CD4-positive, alpha-beta T cell (primary cell): ENCODE measurements at regions not wholly inside any gene's neighbourhood (a gene's known extent, or its start where the extent isn't known, plus 50 kb on each side); places are given as distances from the start of the nearest gene placed in this dataset.
A peak's percentile ranks its signal among the peaks of the same experiment; 100 is the strongest.

Source experiments
- ATAC-seq: fragments of 200-7000 bp; cut with Tn5 transposase; one replicate; pipeline ENCODE4 v1.10.0; 2022; ENCODE audit warnings: mild to moderate bottlenecking; ENCODE audit not compliant: poor library complexity
- CTCF ChIA-PET: fragments of 350-600 bp; sonication (Branson Sonifier 250); formaldehyde crosslinking; loops from one replicate; lab custom pipeline; 2021; ENCODE audit warnings: antibody characterized with exemption, inconsistent platforms; lab: Charles Lee
- POLR2A ChIA-PET: fragments of 350-600 bp; sonication (Branson Sonifier 250); formaldehyde crosslinking; loops from one replicate; lab custom pipeline; 2021; ENCODE audit warnings: antibody characterized with exemption, inconsistent platforms; lab: Charles Lee
- DNase-seq, 14 experiments: peaks; one replicate each; pipeline ENCODE4 v3.0.0-alpha.2; 2013 to 2020; ENCODE audit warnings: mixed read lengths in 2 of 14
- H3K27ac ChIP-seq, 2 donors: one replicate each; pipeline versions ENCODE4 v1.5.1 to v1.7.0; 2013; ENCODE audit warnings: low read length in 2 of 2, low read depth in 1 of 2, mild to moderate bottlenecking in 1 of 2
- H3K27me3 ChIP-seq, 2 experiments: 1 replicate in 1 of 2; 2 replicates in 1 of 2; pipeline versions ENCODE4 v1.6.1 to v1.7.0; 2013; ENCODE audit warnings: low read length in 2 of 2, control low read depth in 1 of 2, mild to moderate bottlenecking in 1 of 2, moderate library complexity in 1 of 2; ENCODE audit not compliant: insufficient read depth in 2 of 2, control insufficient read depth in 1 of 2
- H3K36me3 ChIP-seq: one replicate; pipeline ENCODE4 v1.6.1; 2013; ENCODE audit warnings: low read length, control low read depth; ENCODE audit not compliant: insufficient read depth
- H3K4me1 ChIP-seq: one replicate; pipeline ENCODE4 v1.6.1; 2013; ENCODE audit warnings: low read length, control low read depth; ENCODE audit not compliant: insufficient read depth
- H3K4me3 ChIP-seq: one replicate; pipeline ENCODE4 v1.5.1; 2013; ENCODE audit warnings: mild to moderate bottlenecking, low read length, moderate library complexity
- H3K9me3 ChIP-seq, 2 experiments: 1 replicate in 1 of 2; 2 replicates in 1 of 2; pipeline versions ENCODE4 v1.6.1 to v1.7.0; 2013; ENCODE audit warnings: low read length in 2 of 2, mild to moderate bottlenecking in 2 of 2, control low read depth in 1 of 2, moderate library complexity in 1 of 2; ENCODE audit not compliant: control insufficient read depth in 1 of 2, insufficient read depth in 1 of 2
- H3K27ac Mint-ChIP-seq: one replicate; pipeline ENCODE4 v1.8.0; 2020; ENCODE audit warnings: mixed read lengths
- H3K27me3 Mint-ChIP-seq: one replicate; pipeline ENCODE4 v1.8.0; 2021; ENCODE audit warnings: mixed read lengths
- H3K36me3 Mint-ChIP-seq: one replicate; pipeline ENCODE4 v1.8.0; 2021; ENCODE audit warnings: low read depth, mixed read lengths
- H3K4me1 Mint-ChIP-seq: one replicate; pipeline ENCODE4 v1.8.0; 2021; ENCODE audit warnings: low read depth, mixed read lengths
- H3K4me3 Mint-ChIP-seq: one replicate; pipeline ENCODE4 v1.8.0; 2020; ENCODE audit warnings: mild to moderate bottlenecking, mixed read lengths
- H3K9me3 Mint-ChIP-seq: one replicate; pipeline ENCODE4 v1.8.0; 2020; ENCODE audit warnings: mixed read lengths
- CTCF ChIP-seq: fragments of 200-600 bp; IDR thresholded peaks from one replicate; pipeline ENCODE4 v1.8.0; 2022; ENCODE audit warnings: antibody characterized with exemption, mild to moderate bottlenecking
- intact Hi-C, 2 experiments: fragments of 100-400 bp; cut with DNase I in 1 of 2; cut with micrococcal nuclease in 1 of 2; formaldehyde crosslinking; loops; one replicate each; pipeline versions ENCODE4 v1.15.1 to v1.9.0; 2023 to 2025; cut with DNase I, micrococcal nuclease

- no peak for TF ChIP-seq CTCF
- POLR2A ChIA-PET, result no interaction called here
- H3K4me3 Mint-ChIP-seq, result no peak overlapping the region
- ATAC-seq (no peak), DNase-seq (no peak)
- CTCF ChIA-PET, result no interaction called here
- H3K36me3 Mint-ChIP-seq, result no peaks in the 10 kb centered on the region
- no peaks in the 10 kb centered on the region for H3K4me1 ChIP-seq
- H3K4me3 ChIP-seq, result no peak overlapping the region
- H3K27ac Mint-ChIP-seq, result no peak overlapping the region
- H3K9me3 ChIP-seq, result no peaks in the 10 kb centered on the region
- no peaks in the 10 kb centered on the region for H3K27me3 Mint-ChIP-seq
- no peaks in the 10 kb centered on the region for H3K36me3 ChIP-seq
- no peak overlapping the region for H3K27ac ChIP-seq
- intact Hi-C loops, result no loop called here
- H3K27me3 ChIP-seq, result no peaks in the 10 kb centered on the region
- no peaks in the 10 kb centered on the region for H3K4me1 Mint-ChIP-seq
- peaks cover 2% of the 10 kb centered on the region for H3K9me3 Mint-ChIP-seq
Observed at GRCh38 chr4:10200869-10201268, 84.3 kb upstream of the WDR1 start.

- ATAC-seq, result no peak
- no peak overlapping the region for H3K27ac Mint-ChIP-seq
- Histone ChIP-seq H3K36me3 (no peaks in the 10 kb centered on the region), H3K27ac (no peak overlapping the region), H3K4me1 (no peaks in the 10 kb centered on the region), H3K4me3 (no peak overlapping the region), H3K9me3 (no peaks in the 10 kb centered on the region), H3K27me3 (no peaks in the 10 kb centered on the region)
- H3K36me3 Mint-ChIP-seq, result no peaks in the 10 kb centered on the region
- ChIA-PET POLR2A (no interaction called here), CTCF (no interaction called here)
- H3K9me3 Mint-ChIP-seq, result peaks cover 2% of the 10 kb centered on the region
- intact Hi-C loops, result no loop called here
- no peaks in the 10 kb centered on the region for H3K27me3 Mint-ChIP-seq
- no peak overlapping the region for H3K4me3 Mint-ChIP-seq
- TF ChIP-seq CTCF, result no peak
- no peaks in the 10 kb centered on the region for H3K4me1 Mint-ChIP-seq
- peak in 1 of 14 experiments; percentile 0 for DNase-seq
Observed at GRCh38 chr4:10198365-10198764, 81.8 kb upstream of the WDR1 start.

GRCh38 chr4:10197952-10198351 lies 81.4 kb upstream of the WDR1 start:
- ChIA-PET CTCF (no interaction called here), POLR2A (no interaction called here)
- ATAC-seq (no peak), DNase-seq (peak in 1 of 14 experiments; percentile 0)
- TF ChIP-seq CTCF, result no peak
- H3K36me3 Mint-ChIP-seq, result no peaks in the 10 kb centered on the region
- Histone ChIP-seq H3K27ac (no peak overlapping the region), H3K27me3 (no peaks in the 10 kb centered on the region), H3K4me3 (no peak overlapping the region), H3K9me3 (no peaks in the 10 kb centered on the region), H3K36me3 (no peaks in the 10 kb centered on the region), H3K4me1 (no peaks in the 10 kb centered on the region)
- peaks cover 2% of the 10 kb centered on the region for H3K9me3 Mint-ChIP-seq
- intact Hi-C loops, result no loop called here
- H3K4me3 Mint-ChIP-seq, result no peak overlapping the region
- H3K4me1 Mint-ChIP-seq, result no peaks in the 10 kb centered on the region
- H3K27me3 Mint-ChIP-seq, result no peaks in the 10 kb centered on the region
- H3K27ac Mint-ChIP-seq, result no peak overlapping the region
